GM19023 (cell line): ENCODE measurements at regions not wholly inside any gene's neighbourhood (a gene's known extent, or its start where the extent isn't known, plus 50 kb on each side); places are given as distances from the start of the nearest gene placed in this dataset.
"Not testable (repeated sequence)": the region's sequence is repeated elsewhere in the genome, so short reads cannot be mapped to it uniquely, and the experiment has no call there.

Experiments used
- ATAC-seq: cut with Tn5 transposase; IDR thresholded peaks from one replicate; pipeline ENCODE4 v1.9.1; 2021; ENCODE audit warnings: mild to moderate bottlenecking, moderate library complexity; ENCODE audit not compliant: unreplicated experiment

GRCh38 chr20:12068121-12068520, 150.4 kb downstream of the BTBD3 start:
- ATAC-seq = no peak

- ATAC-seq = no peak
Measured at GRCh38 chr20:12069181-12069580, 151.5 kb downstream of the BTBD3 start.

GRCh38 chr20:12072221-12072953, 154.7 kb downstream of the BTBD3 start:
- ATAC-seq = no peak

- ATAC-seq = no peak
Measured at GRCh38 chr20:12072954-12073264, 155.2 kb downstream of the BTBD3 start.

GRCh38 chr20:12074111-12074655, 156.5 kb downstream of the BTBD3 start:
- no peak for ATAC-seq

- no peak for ATAC-seq
Measured at GRCh38 chr20:12076200-12076599, 158.5 kb downstream of the BTBD3 start.

GRCh38 chr20:12077875-12078274, 160.2 kb downstream of the BTBD3 start:
- no peak for ATAC-seq

- no peak for ATAC-seq
Measured at GRCh38 chr20:12079490-12079889, 161.8 kb downstream of the BTBD3 start.

- ATAC-seq = no peak
Measured at GRCh38 chr20:12083269-12083668, 165.6 kb downstream of the BTBD3 start.

- ATAC-seq = no peak
Measured at GRCh38 chr20:12084482-12084881, 166.8 kb downstream of the BTBD3 start.

- no peak for ATAC-seq
Measured at GRCh38 chr20:12086359-12086758, 168.7 kb downstream of the BTBD3 start.

GRCh38 chr20:12090920-12091319, 173.2 kb downstream of the BTBD3 start:
- ATAC-seq = no peak

- no peak for ATAC-seq
Measured at GRCh38 chr20:12093057-12093796, 175.5 kb downstream of the BTBD3 start.

GRCh38 chr20:12093797-12094190, 176.1 kb downstream of the BTBD3 start:
- ATAC-seq = not testable (repeated sequence)

- no peak for ATAC-seq
Measured at GRCh38 chr20:12095180-12095920, 177.7 kb downstream of the BTBD3 start.

GRCh38 chr20:12098421-12098820, 180.7 kb downstream of the BTBD3 start:
- ATAC-seq = no peak

GRCh38 chr20:12108846-12109245, 191.2 kb downstream of the BTBD3 start:
- ATAC-seq = no peak

GRCh38 chr20:12110274-12110673, 192.6 kb downstream of the BTBD3 start:
- no peak for ATAC-seq

- no peak for ATAC-seq
Measured at GRCh38 chr20:12110711-12111110, 193.0 kb downstream of the BTBD3 start.

GRCh38 chr20:12111431-12112088, 193.9 kb downstream of the BTBD3 start:
- no peak for ATAC-seq

GRCh38 chr20:12112089-12112474, 194.4 kb downstream of the BTBD3 start:
- no peak for ATAC-seq
